HG03439 (cell line): ENCODE measurements at regions not wholly inside any gene's neighbourhood (a gene's known extent, or its start where the extent isn't known, plus 50 kb on each side); places are given as distances from the start of the nearest gene placed in this dataset.
A peak's percentile ranks its signal among the peaks of the same experiment; 100 is the strongest.

Source experiments
- ATAC-seq: cut with Tn5 transposase; IDR thresholded peaks from one replicate; pipeline ENCODE4 v1.9.1; 2021; ENCODE audit warnings: mild to moderate bottlenecking, moderate library complexity; ENCODE audit not compliant: unreplicated experiment

GRCh38 chr10:52906046-52906445 is 133.5 kb upstream of the MBL2 start:
- ATAC-seq: no peak

GRCh38 chr10:52903397-52903938 is 130.9 kb upstream of the MBL2 start:
- ATAC-seq: no peak

- no peak for ATAC-seq
Observed at GRCh38 chr10:52900593-52900992, 128.0 kb upstream of the MBL2 start.

GRCh38 chr10:52897162-52897561 is 124.6 kb upstream of the MBL2 start:
- no peak for ATAC-seq

- ATAC-seq: no peak
Observed at GRCh38 chr10:52895059-52895458, 122.5 kb upstream of the MBL2 start.

DNA sequence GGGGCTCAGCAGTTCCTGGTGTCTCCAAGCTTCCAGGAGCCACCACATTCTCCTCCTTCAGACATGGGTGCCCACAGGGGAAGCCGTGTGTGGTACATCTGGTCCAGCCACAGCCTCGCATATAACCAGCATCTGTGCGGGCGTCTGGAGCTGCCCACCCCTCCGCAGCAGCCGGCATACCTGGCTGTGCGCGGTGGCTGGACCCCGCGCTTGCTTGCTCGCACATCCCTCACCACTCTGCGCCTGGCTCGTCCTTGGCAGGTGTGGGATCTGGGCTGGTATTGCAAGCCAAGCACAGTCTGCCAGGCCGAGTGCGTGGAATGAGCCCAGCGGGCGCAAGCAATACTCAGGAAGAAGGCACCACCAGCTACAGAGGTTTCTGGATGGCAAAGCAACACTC is 117.7 kb upstream of the MBL2 start:
- no peak for ATAC-seq

- ATAC-seq: no peak
Observed at GRCh38 chr10:52889611-52890010, 117.0 kb upstream of the MBL2 start.

DNA sequence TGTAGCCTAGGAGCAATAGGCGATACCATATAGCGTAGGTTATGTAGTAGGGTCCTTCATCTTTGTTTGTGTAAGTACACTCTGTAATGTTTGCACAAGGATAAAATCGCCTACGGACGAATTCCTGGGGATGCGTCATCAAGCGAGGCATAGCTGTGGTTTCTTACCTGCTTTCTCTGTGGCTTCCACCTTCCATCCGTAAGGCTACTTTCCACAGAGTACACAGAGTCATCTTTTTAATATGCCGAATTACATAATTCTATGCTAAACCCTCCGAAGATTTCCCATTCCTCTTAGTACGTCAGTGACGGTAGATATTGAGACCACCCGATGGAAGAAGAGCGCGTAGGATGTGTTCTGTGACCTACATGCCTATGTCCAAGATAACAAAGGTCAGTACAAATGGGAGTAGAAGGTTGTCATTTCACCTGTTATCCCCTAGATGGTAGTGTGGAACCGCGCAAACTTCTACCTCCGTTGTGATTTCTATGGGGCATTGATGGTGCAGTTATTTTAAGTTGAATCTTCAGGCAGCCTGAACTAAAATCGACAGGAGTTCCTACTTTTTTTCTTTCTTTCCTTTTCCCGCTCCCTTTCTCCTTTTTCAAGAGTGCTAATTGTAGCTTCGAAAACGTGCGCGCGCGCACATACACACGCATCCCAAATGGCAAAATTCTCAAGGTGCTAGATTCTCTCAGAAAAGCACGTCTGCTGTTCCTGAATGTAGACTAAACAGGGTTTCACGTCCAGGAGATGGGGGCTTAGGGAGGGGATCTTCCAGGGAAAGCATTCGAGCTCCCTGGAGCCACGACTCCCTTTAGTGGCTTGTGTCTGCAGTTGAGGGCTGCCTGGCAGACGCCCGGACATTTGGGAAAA is 111.7 kb upstream of the MBL2 start:
- ATAC-seq: peak; percentile 98

DNA sequence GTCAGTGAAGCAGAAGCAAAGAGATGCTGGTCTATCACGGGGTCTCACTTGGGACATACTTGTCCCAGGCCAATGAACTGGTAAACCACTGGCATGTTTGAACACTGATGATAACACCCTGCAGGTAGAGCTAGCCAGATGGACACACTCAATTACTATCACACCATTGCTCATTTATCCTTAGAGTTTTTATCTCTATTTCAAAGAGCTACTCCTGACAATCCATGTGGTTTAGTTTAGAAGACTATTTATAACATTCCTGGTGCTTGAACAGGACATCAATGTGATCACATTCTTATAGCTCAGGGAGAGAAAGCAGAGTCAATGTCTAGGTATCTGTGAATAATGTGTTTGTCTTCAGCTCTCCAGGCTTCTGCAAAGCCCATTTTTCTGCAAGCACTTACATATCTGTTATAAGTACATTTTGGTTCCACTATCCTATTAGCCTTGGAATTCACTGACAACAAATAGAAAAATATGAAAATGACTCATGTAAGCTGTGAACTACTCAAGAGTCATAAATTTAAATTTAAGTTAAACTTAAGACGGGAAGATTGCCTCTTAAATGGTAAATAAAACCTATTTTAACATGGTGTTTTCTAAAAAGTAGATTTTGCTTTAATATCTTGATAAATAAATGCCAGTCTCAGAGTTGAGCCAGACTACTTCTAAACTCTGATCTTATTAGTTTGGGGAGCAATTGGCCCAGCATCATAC is 106.7 kb upstream of the MBL2 start:
- ATAC-seq: no peak

- ATAC-seq: no peak
Observed at GRCh38 chr10:52877451-52877850, 104.9 kb upstream of the MBL2 start.

DNA sequence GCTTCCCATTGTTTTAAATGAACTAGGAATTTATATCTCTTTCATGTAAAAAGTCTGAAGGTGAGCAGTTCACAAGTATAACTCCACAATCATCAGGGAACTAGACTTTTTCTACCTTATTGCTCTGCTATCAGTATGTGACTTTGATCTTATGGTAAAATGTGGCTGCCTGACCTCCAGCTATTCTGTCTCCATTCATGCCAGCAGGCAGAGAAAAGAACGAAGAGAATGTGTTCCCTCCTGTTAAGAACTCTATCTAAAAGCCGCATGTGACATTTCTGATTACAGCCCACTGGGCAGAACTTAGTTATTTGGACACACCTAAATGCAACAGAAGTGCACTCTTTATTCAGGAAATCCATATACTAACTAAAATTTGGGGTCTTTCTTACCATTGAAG is 102.8 kb upstream of the MBL2 start:
- no peak for ATAC-seq

GRCh38 chr10:52874581-52874980 is 102.0 kb upstream of the MBL2 start:
- no peak for ATAC-seq

GRCh38 chr10:52871191-52871843 is 98.7 kb upstream of the MBL2 start:
- ATAC-seq: no peak

DNA sequence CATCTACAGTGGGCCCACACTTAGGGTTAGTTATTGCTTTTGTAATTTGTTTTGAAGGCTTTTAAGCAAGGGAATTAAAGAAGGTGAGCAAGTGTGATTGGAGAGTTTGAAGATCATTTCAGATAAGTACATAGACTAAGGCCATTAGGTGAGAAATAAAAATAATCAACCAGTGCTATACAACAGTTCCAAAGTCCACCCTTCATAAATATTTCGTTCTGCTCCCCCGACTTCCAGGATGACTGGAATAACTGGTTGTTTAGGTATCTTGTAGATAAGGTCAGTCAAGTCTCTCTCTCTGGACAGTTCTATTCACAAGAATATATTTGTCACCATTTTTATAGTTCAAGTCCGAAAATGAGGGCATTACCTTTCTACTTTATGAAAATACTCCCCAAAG is 98.0 kb upstream of the MBL2 start:
- ATAC-seq: no peak

GRCh38 chr10:52869864-52870263 is 97.3 kb upstream of the MBL2 start:
- no peak for ATAC-seq

DNA sequence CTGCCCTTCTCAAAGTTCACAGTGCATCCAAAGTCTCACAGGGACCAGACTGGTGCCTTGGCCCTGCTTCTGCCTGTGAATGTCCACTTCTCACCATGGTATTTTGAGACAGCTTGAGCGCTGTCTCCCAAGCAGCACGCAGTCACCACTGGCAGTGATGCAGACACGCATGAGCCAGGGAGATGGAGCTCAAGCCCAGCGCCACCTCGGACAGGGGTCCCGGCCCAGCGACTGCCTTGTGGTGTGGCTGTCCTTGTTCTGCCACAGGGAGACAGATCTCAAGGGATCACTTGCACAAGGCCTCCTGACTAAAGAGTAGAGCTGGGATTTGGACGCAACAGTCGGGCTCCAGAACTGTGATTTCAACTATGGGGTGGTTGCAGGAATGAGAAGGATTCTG is 92.6 kb upstream of the MBL2 start:
- no peak for ATAC-seq

DNA sequence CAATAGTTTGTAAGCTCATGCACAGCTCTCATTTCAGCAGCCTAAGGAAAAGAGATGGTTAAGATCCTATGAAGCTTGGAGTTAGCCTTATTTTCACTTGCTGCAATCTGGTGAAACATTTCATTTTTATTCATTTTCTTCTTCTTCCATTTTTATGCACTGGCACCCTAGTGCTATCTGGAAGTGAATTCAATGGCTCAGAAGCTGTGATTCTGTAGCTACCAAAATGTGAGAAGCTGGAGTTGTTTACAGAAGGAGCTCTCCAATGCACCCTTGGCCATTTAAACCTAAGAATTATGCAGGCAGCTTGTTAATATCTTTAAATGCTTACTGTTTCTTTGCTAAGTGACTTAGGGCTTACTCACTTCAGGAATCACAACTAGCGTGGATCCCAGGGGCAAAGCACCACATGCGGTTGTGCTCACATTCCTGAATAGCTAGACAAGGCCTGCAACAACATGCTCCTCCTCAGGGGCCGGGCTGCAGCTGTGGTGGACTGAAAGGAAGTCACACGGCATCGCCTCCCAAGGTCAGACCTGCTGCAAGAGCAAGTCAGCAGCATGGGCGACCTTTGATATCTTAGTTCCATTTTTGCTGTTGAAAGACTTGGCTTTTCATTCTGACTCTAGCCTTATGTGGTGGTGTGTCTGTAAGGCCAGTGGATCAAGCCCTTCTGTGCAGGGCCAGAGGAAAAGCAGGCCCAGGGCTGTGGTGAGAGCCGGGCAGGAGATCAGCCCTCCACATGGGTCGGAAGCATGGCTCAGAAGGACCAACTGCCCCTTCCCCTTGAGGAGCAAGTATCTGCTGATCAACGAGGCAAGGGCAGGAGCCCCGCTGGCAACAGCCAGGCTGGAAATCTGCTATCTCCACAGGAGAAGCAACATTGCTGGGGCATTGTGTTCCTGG is 91.9 kb upstream of the MBL2 start:
- ATAC-seq: peak; percentile 67

DNA sequence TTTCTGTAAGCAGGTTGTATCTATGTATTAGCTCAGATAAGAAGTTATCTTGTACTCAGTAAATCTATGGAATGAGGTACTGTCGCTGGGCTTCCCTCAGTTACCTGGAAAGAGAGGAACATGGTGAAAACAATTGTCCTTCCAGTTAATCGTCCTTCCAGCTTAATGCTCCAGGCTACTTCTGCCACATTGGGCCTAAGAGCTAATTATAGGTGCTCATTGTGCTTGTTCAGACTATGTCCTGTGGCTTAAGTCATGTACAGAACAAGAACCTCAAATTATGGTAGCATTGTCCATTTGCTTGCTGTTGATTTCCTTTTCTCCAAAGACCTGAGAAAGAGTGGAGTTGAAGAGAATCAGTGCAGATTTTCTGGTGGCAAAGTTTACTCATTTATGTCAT is 86.1 kb upstream of the MBL2 start:
- ATAC-seq: no peak

- no peak for ATAC-seq
Observed at GRCh38 chr10:52855546-52856325, 83.2 kb upstream of the MBL2 start.

GRCh38 chr10:52853704-52854103 is 81.1 kb upstream of the MBL2 start:
- ATAC-seq: no peak
